Left lung (tissue), 4 donors: ENCODE measurements at regions not wholly inside any gene's neighbourhood (a gene's known extent, or its start where the extent isn't known, plus 50 kb on each side); places are given as distances from the start of the nearest gene placed in this dataset.
"Not testable (repeated sequence)": the region's sequence is repeated elsewhere in the genome, so short reads cannot be mapped to it uniquely, and the experiment has no call there.

Experiments used
- ATAC-seq: fragments of 200-7000 bp; cut with Tn5 transposase; one replicate; pipeline ENCODE4 v1.9.1; 2020; ENCODE audit warnings: moderate library complexity
- DNase-seq, 4 donors: peaks; one replicate each; pipeline ENCODE4 v3.0.0-alpha.2; 2013 to 2020
- H3K27ac ChIP-seq, 2 donors: fragments of 200-600 bp; sonication (generic) in 1 of 2; one replicate each; pipeline versions ENCODE4 v1.5.0 to v1.8.0; 2020 to 2021
- H3K27me3 ChIP-seq, 2 donors: fragments of 200-600 bp; sonication (generic) in 1 of 2; one replicate each; pipeline versions ENCODE4 v1.5.0 to v1.8.0; 2020 to 2021
- H3K36me3 ChIP-seq, 2 donors: fragments of 200-600 bp; sonication (generic) in 1 of 2; one replicate each; pipeline versions ENCODE4 v1.5.0 to v1.8.0; 2020 to 2021
- H3K4me1 ChIP-seq, 2 donors: fragments of 200-600 bp; one replicate each; pipeline ENCODE4 v1.8.0; 2021
- H3K4me3 ChIP-seq, 2 donors: fragments of 200-600 bp; sonication (generic) in 1 of 2; one replicate each; pipeline versions ENCODE4 v1.5.0 to v1.8.0; 2020 to 2021; ENCODE audit warnings: mild to moderate bottlenecking in 1 of 2
- H3K9me3 ChIP-seq, 2 donors: fragments of 200-600 bp; sonication (generic) in 1 of 2; one replicate each; pipeline versions ENCODE4 v1.5.0 to v1.8.0; 2020 to 2021
- CTCF ChIP-seq, 2 donors: fragments of 200-600 bp; sonication (generic) in 1 of 2; IDR thresholded peaks; one replicate each; pipeline versions ENCODE4 v1.5.0 to v1.8.0; 2021; ENCODE audit warnings: antibody characterized with exemption in 2 of 2
- intact Hi-C, 2 donors: fragments of 100-400 bp; cut with DNase I; formaldehyde crosslinking; loops; one replicate each; pipeline versions ENCODE4 v1.11.2 to v1.14.2; 2022
- donor health status: DM: no; HTN: yes; CAD: no.
- donor health status: DM: no; HTN: no; CAD: no.

GRCh38 chr4:170682558-170683294 is 593.0 kb upstream of the AADAT start:
- intact Hi-C loops, result no loop called here
- ATAC-seq, result no peak
- Histone ChIP-seq H3K36me3 (no peaks in the 10 kb centered on the region), H3K4me1 (no peaks in the 10 kb centered on the region), H3K4me3 (no peak overlapping the region), H3K9me3 (peaks cover 0 to 15% of the 10 kb centered on the region in 2 donors), H3K27me3 (no peaks in the 10 kb centered on the region), H3K27ac (no peak overlapping the region)
- no peak for DNase-seq
- TF ChIP-seq CTCF (IDR thresholded peaks at IDR 0.05), result no peak

- H3K27ac ChIP-seq, H3K27me3 ChIP-seq, H3K4me1 ChIP-seq, H3K36me3 ChIP-seq, intact Hi-C loops, H3K4me3 ChIP-seq, ATAC-seq, DNase-seq: not testable (repeated sequence)
- H3K9me3 ChIP-seq, result peaks cover 0 to 17% of the 10 kb centered on the region in 2 donors
These were observed 592.3 kb upstream of the AADAT start for GRCh38 chr4:170682087-170682486.

- no peak for TF ChIP-seq CTCF (IDR thresholded peaks at IDR 0.05)
- no peak for ATAC-seq
- Histone ChIP-seq H3K9me3 (peaks cover 0 to 12% of the 10 kb centered on the region in 2 donors), H3K4me3 (no peak overlapping the region), H3K27ac (no peak overlapping the region), H3K36me3 (no peaks in the 10 kb centered on the region), H3K4me1 (no peaks in the 10 kb centered on the region), H3K27me3 (no peaks in the 10 kb centered on the region)
- no peak for DNase-seq
- intact Hi-C loops, result no loop called here
These were observed 586.0 kb upstream of the AADAT start for GRCh38 chr4:170675568-170676262.

GRCh38 chr4:170674176-170674575 is 584.4 kb upstream of the AADAT start:
- ATAC-seq (no peak), DNase-seq (no peak)
- Histone ChIP-seq H3K4me3 (no peak overlapping the region), H3K36me3 (no peaks in the 10 kb centered on the region), H3K27me3 (no peaks in the 10 kb centered on the region), H3K27ac (no peak overlapping the region), H3K9me3 (peaks cover 0 to 4% of the 10 kb centered on the region in 2 donors), H3K4me1 (no peaks in the 10 kb centered on the region)
- TF ChIP-seq CTCF (IDR thresholded peaks at IDR 0.05), result no peak
- intact Hi-C loops, result no loop called here

GRCh38 chr4:170672381-170672965 is 582.7 kb upstream of the AADAT start:
- no peaks in the 10 kb centered on the region for H3K4me1 ChIP-seq
- DNase-seq (no peak), ATAC-seq (no peak)
- no peak overlapping the region for H3K27ac ChIP-seq
- no peaks in the 10 kb centered on the region for H3K27me3 ChIP-seq
- TF ChIP-seq CTCF (IDR thresholded peaks at IDR 0.05), result no peak
- H3K4me3 ChIP-seq, result no peak overlapping the region
- H3K9me3 ChIP-seq, result peaks cover 0 to 2% of the 10 kb centered on the region in 2 donors
- intact Hi-C loops, result no loop called here
- no peaks in the 10 kb centered on the region for H3K36me3 ChIP-seq
